GM18870 (cell line): ENCODE measurements at regions not wholly inside any gene's neighbourhood (a gene's known extent, or its start where the extent isn't known, plus 50 kb on each side); places are given as distances from the start of the nearest gene placed in this dataset.
"Not testable (repeated sequence)": the region's sequence is repeated elsewhere in the genome, so short reads cannot be mapped to it uniquely, and the experiment has no call there.

Source experiments
- ATAC-seq: cut with Tn5 transposase; IDR thresholded peaks from one replicate; pipeline ENCODE4 v1.9.1; 2021; ENCODE audit warnings: moderate library complexity; ENCODE audit not compliant: unreplicated experiment

- ATAC-seq, result no peak
These were observed 525.5 kb upstream of the ZFP42 start for GRCh38 chr4:187470061-187470460.

DNA sequence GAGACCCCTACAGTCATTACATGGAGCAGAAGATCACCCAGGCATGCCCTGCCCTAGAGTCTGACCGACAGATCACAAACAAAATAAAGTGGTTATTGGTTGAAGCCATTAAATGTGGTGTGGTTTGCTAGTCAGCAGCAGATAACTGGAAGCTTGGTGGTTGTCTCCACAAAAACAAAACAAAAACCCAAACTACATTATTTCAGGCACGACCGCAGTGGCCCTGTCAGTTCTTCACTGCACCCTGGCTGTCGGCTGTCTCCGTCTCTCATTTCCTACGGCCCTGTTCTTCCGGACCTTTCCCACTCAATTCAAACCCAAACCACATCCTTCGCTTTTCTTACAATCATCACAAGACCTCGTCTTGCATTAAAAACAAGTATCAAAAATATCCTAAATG is 521.3 kb upstream of the ZFP42 start:
- ATAC-seq, result no peak

DNA sequence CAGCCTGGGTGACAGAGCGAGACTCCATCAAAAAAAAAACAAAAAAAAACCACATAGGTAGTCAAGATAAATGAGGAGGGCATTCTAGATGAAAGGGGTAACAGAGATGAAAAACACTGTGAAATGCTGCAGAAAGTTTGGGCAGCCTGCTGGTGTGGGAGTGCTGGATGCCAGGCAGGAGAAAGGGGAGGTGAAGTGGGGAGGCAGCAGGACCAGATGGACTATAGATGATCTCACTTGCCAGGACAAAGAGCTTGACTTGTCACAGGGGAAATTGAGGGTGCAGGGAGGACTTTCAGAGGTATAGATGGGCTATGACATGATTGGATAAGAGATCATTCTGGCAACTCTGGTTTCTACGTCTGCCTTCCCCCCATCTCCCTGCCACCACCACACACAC is 519.7 kb upstream of the ZFP42 start:
- ATAC-seq, result no peak

- ATAC-seq, result no peak
These were observed 518.3 kb upstream of the ZFP42 start for GRCh38 chr4:187477224-187477623.

DNA sequence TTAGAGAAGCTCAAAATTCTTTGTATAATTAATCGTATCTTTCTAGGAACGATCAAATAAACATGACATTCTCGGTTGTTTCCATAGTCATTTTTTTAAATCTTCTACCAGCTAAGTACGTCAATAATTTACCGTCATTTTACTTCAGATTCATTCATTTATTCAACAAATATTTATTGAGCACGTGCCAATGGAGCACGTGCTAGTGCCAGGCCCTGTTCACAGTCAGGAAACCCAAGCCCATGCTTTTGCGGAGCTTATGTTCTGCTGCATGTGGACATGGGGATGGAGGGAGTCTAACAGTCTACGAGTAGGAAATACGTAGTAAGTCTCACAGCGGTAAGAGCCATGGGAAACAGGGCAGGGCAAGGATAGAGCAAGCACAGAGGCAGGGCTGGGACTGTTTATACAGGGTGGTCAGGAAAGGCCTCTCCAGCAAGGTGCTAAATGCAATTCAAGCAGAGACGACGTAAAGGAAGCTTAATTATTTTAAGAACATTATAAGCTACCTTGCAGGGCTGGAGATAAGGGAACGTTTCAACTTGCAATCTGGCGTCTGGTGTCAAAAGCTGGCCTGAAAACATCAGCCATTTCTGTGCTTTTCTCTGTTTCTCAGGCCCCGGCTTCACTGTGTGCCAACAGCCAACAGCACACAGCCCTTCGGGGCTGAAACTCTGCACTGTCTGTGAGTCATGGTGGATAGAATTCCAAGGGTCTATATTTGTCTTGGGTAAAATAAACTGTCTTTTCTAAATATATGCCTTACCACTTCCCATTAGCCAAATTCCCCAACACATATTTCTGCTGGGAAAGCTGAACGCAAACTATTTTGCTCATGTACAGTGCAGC is 517.1 kb upstream of the ZFP42 start:
- ATAC-seq, result no peak

GRCh38 chr4:187479511-187479910 is 516.1 kb upstream of the ZFP42 start:
- ATAC-seq, result no peak

DNA sequence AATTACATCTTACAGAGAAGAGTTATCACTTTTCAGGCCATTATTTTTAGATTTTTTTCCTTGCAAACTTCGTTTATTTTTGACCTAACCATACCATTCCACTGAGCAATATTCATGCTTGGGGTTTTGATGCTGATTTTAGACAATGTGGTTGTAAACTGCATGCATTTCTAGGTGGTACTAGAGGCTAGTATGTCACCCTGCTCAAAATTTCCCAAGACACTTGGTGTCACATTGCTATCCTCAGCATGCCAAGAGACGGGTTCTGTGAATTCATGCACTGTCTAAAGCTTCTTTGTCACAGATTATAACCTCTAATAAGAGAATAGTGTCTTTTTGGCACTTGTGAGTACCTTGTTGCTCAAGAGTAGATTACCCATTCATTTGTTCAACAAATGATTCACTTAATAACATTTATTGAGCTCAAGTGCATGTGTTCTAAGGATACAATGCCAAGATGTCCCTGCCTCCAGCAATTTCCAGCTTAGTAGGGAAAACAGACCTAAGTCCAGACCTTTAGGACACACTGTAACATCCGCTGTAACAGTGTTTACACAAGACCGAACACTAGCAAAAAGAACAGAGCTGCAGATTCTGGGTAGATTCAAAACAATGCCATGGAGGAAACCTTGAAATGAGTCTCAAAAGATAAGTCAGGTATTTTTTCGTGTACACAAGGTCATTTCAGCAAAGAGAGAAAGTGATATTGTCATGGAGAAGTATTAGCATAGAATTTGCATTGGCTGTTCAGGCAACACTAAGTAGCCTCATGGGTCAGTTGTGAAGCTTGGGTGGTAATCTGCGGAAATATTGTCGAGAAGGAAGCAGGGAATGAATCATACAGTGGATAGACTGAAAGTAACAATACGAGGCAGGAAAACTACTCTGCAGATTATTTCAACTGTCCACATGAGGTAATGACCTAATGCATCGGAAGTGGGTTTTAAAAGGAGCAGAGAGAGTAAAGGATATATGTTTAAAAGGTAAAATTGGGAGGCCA is 515.1 kb upstream of the ZFP42 start:
- no peak for ATAC-seq

- ATAC-seq, result no peak
These were observed 511.4 kb upstream of the ZFP42 start for GRCh38 chr4:187484186-187484585.

- ATAC-seq, result no peak
These were observed 509.9 kb upstream of the ZFP42 start for GRCh38 chr4:187485676-187486075.

DNA sequence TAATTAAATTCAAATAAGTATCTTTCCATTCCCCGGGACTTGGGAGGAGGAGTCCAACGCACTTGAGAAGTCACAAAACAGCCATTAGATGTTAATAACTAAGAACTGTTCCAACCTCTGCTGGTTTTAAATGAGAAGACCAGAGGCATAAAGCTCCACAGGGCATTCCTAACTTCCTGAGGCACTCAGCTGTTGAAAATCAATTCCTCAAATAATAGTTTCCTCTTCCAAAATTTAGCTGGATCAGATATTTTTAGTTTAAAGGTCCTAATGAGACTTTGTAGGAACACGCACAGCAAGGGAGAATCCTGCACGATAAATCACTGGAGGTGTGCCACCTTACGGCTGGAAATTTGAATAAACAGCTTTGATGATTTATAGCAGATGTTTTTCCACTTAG is 504.3 kb upstream of the ZFP42 start:
- ATAC-seq, result no peak

- ATAC-seq, result no peak
These were observed 503.6 kb upstream of the ZFP42 start for GRCh38 chr4:187491959-187492358.

DNA sequence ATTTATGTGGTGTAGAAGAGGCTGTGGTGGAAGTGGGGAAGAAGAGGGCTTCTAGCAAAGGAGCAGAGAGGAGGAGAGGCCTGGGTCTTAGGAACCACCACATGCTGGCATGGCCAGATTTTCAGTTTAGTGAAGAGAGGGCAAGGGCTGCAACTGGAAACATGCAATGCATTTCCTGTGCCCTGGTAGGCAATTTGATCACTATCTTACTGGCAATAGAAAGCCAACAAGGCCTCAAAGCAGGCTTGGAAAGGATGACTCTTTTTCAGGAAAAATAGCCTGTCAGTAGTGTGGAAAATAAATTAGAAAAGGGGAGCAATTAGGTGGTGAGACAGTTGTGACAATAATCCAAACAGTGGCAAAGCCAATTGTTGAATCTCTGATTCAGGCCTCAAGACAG is 501.9 kb upstream of the ZFP42 start:
- no peak for ATAC-seq

- ATAC-seq, result no peak
These were observed 495.6 kb upstream of the ZFP42 start for GRCh38 chr4:187499956-187500355.

DNA sequence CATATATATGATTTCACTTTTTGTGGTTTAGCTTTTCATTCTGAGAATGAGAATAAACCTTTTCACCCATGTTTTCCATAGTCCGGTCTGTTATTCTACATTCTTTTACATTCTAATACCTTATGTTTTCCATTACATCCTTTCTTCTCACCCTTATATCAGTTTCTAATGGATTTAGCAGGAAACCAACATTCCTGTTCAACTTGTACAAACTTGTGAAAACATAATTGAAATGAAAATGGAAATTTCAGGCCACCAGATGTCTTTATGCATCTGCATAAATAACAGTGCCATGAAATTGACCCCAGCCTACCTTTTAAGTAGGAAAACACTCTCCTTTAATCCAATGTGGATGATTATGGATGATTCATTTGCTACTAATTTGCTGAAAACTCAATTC is 494.8 kb upstream of the ZFP42 start:
- no peak for ATAC-seq

- no peak for ATAC-seq
These were observed 493.8 kb upstream of the ZFP42 start for GRCh38 chr4:187501731-187502130.

GRCh38 chr4:187504974-187505797 is 490.4 kb upstream of the ZFP42 start:
- ATAC-seq, result no peak

DNA sequence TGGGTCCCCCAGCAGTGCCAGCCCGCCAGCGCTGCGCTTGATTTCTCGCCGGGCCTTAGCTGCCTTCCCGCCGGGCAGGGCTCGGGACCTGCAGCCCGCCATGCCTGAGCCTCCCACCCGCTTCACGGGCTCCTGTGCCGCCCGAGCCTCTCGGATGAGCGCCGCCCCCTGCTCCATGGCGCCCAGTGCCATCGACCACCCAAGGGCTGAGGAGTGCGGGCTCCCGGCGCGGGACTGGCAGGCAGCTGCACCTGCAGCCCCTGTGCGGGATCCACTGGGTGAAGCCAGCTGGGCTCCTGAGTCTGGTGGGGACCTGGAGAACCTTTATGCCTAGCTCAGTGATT is 489.8 kb upstream of the ZFP42 start:
- ATAC-seq, result not testable (repeated sequence)

- no peak for ATAC-seq
These were observed 479.3 kb upstream of the ZFP42 start for GRCh38 chr4:187516224-187516623.

- ATAC-seq, result no peak
These were observed 453.9 kb upstream of the ZFP42 start for GRCh38 chr4:187541666-187542065.

DNA sequence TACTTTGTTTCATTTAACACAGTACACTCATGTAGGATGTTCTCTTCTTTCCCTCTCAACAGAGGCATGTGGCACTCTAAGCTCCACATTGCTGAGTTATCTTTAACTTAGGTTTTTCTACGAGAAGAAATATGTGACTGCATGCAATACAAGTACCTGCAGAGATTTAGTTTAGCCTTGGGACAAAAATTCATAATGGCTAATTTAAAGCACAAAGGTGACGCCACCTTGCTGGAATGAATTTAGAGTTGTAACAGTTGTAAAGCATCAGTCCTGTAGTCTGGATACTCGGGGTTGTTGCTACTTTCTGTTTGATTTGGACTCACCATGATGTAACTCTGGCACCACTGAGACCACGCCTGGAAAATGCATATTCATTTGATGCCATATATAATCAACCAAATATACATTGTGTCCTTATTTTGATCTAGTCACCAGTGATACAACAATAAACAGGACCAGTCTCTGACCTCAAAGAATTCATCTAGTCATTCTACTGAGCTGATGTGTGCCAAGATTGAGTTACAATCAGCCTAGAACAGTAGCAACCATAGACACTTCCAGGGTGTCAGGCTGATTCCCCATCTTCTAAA is 451.0 kb upstream of the ZFP42 start:
- no peak for ATAC-seq

GRCh38 chr4:187547316-187547715 is 448.3 kb upstream of the ZFP42 start:
- ATAC-seq, result no peak
